GM20000 (cell line): ENCODE measurements at regions not wholly inside any gene's neighbourhood (a gene's known extent, or its start where the extent isn't known, plus 50 kb on each side); places are given as distances from the start of the nearest gene placed in this dataset.
"Not testable (repeated sequence)": the region's sequence is repeated elsewhere in the genome, so short reads cannot be mapped to it uniquely, and the experiment has no call there.

Experiments
- DNase-seq: peaks from one replicate; pipeline ENCODE4 v3.0.0; 2012; ENCODE audit warnings: low spot score
- TF ChIP-seq, protein P1 (sequence below): IDR thresholded peaks from 2 replicates; pipeline ENCODE4 v1.5.1; 2012; ENCODE audit warnings: mild to moderate bottlenecking, control low read depth; ENCODE audit errors: extremely low read depth, missing control alignments

DNA sequence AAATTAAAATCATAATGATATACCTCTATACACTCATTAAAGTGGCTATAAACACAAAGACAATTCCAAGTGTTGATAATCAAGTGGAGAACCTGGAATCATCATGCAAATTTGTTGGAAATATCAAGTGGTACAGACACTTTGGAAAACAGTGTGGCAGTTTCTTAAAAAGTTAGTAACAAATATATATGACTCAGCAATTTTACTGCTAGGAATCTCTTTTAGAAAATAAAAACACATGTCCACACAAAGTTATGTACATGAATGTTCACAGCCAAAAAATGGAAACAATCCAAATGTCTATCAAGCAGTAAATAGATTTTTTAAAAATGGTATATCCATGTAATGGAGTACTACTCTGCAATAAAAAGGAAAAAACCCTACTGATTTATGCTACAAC, 375.6 kb downstream of the HLX start:
- TF ChIP-seq, protein P1, sequence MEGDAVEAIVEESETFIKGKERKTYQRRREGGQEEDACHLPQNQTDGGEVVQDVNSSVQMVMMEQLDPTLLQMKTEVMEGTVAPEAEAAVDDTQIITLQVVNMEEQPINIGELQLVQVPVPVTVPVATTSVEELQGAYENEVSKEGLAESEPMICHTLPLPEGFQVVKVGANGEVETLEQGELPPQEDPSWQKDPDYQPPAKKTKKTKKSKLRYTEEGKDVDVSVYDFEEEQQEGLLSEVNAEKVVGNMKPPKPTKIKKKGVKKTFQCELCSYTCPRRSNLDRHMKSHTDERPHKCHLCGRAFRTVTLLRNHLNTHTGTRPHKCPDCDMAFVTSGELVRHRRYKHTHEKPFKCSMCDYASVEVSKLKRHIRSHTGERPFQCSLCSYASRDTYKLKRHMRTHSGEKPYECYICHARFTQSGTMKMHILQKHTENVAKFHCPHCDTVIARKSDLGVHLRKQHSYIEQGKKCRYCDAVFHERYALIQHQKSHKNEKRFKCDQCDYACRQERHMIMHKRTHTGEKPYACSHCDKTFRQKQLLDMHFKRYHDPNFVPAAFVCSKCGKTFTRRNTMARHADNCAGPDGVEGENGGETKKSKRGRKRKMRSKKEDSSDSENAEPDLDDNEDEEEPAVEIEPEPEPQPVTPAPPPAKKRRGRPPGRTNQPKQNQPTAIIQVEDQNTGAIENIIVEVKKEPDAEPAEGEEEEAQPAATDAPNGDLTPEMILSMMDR, result no peak

DNA sequence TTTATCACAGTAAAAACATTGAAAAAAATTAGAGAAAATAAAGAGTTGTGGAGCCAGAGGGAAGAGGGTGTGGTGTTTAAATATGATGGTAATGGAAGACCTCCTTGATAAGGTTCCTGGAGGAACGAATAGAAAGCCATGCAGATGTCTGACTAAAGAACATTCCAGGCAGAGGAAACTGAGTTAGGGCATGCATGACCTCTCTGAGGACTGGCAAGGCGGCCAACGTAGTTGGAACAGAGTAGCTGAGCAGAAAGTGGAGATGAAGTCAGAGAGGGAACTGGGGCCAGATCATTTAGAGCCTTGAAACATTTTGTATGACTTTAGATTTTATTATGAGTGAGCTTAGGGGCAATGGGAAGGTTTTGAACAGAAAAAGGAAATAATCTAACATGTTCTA, 377.5 kb downstream of the HLX start:
- TF ChIP-seq, protein P1, result no peak

More for the DNA sequence above, 375.6 kb downstream of the HLX start:
- no peak for DNase-seq

GRCh38 chr1:221257548-221257947, 378.3 kb downstream of the HLX start:
- not testable (repeated sequence) for DNase-seq

More for the DNA sequence above, 377.5 kb downstream of the HLX start:
- DNase-seq, result no peak

- DNase-seq, result not testable (repeated sequence)
Measured at GRCh38 chr1:221262677-221263076, 383.4 kb downstream of the HLX start.

DNA sequence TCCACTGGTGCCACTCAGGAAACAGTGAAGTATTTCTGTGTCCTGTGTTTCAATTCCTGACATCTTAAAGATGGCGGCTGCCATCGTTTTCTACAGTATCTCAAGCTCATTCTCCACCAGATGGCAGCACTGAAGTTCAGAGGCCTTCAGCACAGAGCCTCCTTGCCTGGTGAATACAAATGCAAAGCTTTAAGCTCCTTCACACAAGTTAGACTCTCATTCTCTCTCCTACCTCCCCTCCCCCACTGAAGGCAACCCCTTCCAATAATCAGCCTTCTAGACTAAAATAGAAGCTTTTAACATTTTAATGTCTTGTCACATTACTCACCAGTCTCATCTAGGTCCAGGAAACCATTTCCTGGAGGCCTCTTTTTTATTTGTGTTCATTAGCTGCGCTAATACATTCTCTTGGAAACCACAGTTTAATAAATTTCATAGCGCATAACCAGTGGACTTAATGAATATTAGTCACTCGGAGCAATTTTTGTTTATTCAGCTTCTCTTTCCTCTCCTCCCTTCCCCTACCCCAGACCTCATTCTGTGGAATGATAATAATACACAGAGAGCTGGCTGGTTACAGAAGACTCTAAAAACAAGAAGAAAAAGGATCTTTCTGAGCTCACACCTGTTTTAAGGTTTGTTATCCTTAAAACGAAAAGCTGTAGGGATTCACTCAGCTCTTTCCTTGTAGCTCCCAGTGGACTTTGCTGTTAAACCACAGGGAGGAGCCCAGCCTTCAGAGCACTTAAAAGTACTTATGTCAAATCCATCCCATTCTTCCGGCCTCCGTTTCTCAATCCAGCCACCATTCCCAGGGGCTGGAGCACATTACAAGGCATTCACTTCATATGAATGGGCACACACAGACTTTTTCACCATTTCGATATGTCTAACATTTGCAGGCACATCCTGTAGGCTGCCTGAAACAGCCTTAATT, 384.9 kb downstream of the HLX start:
- TF ChIP-seq, protein P1, result no peak
- peak; percentile 55 for DNase-seq

DNA sequence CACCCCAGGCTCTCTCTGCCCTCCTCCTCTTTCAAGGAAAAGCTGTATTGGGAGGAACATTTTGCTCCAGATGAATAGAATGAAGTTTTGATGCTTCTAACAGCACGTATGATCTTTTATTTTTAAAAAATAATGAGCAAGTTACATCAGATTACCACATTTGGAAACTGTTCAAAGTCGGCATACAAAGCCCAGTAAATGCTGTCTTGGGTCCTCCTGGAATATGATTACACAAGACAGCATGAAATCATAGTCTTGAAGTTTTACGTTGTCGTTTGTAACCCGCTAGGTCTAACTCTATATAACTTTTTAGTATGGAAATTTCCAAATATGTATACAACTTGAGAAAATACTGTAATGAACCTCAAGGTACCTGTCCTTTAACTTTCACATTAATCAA, 385.6 kb downstream of the HLX start:
- TF ChIP-seq, protein P1, result no peak
- no peak for DNase-seq

- DNase-seq, result no peak
- TF ChIP-seq, protein P1, result no peak
Measured at GRCh38 chr1:221268295-221268694, 389.1 kb downstream of the HLX start.

GRCh38 chr1:221271701-221272100, 392.5 kb downstream of the HLX start:
- TF ChIP-seq, protein P1, result no peak
- DNase-seq, result no peak
